ENCODE measurements at regions not wholly inside any gene's neighbourhood (a gene's known extent, or its start where the extent isn't known, plus 50 kb on each side); places are given as distances from the start of the nearest gene placed in this dataset.

- Mint-ChIP-seq H3K4me3 (no peak overlapping the region), H3K27ac (no peak overlapping the region), H3K36me3 (no peaks in the 10 kb centered on the region), H3K9me3 (no peaks in the 10 kb centered on the region), H3K4me1 (ENCODE audit: low read depth in 2 of 2) (no peaks in the 10 kb centered on the region), H3K27me3 (no peaks in the 10 kb centered on the region)
- no peak for DNase-seq (ENCODE audit: low spot score)
- ATAC-seq: no peak
Observed at GRCh38 chrX:113966791-113967190, 617.1 kb upstream of the HTR2C start.

GRCh38 chrX:113962343-113962742 is 621.5 kb upstream of the HTR2C start:
- DNase-seq (ENCODE audit: low spot score): no peak
- no peaks in the 10 kb centered on the region for H3K4me1 Mint-ChIP-seq (ENCODE audit: low read depth in 2 of 2)
- H3K27me3 Mint-ChIP-seq: no peaks in the 10 kb centered on the region
- no peaks in the 10 kb centered on the region for H3K9me3 Mint-ChIP-seq
- H3K27ac Mint-ChIP-seq: no peak overlapping the region
- H3K36me3 Mint-ChIP-seq: no peaks in the 10 kb centered on the region
- no peak for ATAC-seq
- H3K4me3 Mint-ChIP-seq: no peak overlapping the region

- DNase-seq (ENCODE audit: low spot score): no peak
- no peak for ATAC-seq
- Mint-ChIP-seq H3K27me3 (peaks cover 0 to 5% of the 10 kb centered on the region in 2 donors), H3K36me3 (no peaks in the 10 kb centered on the region), H3K4me1 (ENCODE audit: low read depth in 2 of 2) (no peaks in the 10 kb centered on the region), H3K4me3 (no peak overlapping the region), H3K9me3 (peaks cover 5% of the 10 kb centered on the region), H3K27ac (no peak overlapping the region)
Observed at GRCh38 chrX:113959912-113960626, 623.8 kb upstream of the HTR2C start.

DNA sequence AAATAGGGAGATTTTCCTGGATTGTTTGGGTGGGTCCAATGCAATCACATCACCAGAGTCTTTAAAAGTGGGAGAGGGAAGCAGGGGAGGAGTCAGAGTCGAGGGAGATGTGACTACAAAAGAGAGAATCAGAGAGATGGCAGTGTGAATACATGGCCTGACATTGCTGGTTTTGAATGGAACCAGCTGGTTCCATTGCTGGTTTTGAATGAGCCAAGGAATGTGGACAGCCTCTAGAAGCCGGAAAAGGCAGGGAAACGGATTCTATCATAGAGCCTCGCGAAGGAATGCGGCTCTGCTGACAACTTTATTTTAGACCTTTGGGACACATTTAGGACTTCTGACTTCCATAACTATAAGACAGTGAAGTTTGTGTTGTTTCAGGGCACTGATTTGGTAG is 627.0 kb upstream of the HTR2C start:
- no peak overlapping the region for H3K4me3 Mint-ChIP-seq
- peaks cover 5% of the 10 kb centered on the region for H3K9me3 Mint-ChIP-seq
- H3K27me3 Mint-ChIP-seq: peaks cover 0 to 5% of the 10 kb centered on the region in 2 donors
- DNase-seq (ENCODE audit: low spot score) (no peak), ATAC-seq (no peak)
- H3K27ac Mint-ChIP-seq: no peak overlapping the region
- no peaks in the 10 kb centered on the region for H3K4me1 Mint-ChIP-seq (ENCODE audit: low read depth in 2 of 2)
- no peaks in the 10 kb centered on the region for H3K36me3 Mint-ChIP-seq

- peaks cover 5% of the 10 kb centered on the region for H3K9me3 Mint-ChIP-seq
- DNase-seq (ENCODE audit: low spot score): no peak
- H3K4me1 Mint-ChIP-seq (ENCODE audit: low read depth in 2 of 2): no peaks in the 10 kb centered on the region
- no peak for ATAC-seq
- H3K4me3 Mint-ChIP-seq: no peak overlapping the region
- no peaks in the 10 kb centered on the region for H3K36me3 Mint-ChIP-seq
- H3K27me3 Mint-ChIP-seq: peaks cover 0 to 5% of the 10 kb centered on the region in 2 donors
- H3K27ac Mint-ChIP-seq: no peak overlapping the region
Observed at GRCh38 chrX:113954297-113954696, 629.6 kb upstream of the HTR2C start.

- H3K4me3 Mint-ChIP-seq: no peak overlapping the region
- no peak overlapping the region for H3K27ac Mint-ChIP-seq
- ATAC-seq (no peak), DNase-seq (ENCODE audit: low spot score) (no peak)
- no peaks in the 10 kb centered on the region for H3K9me3 Mint-ChIP-seq
- H3K36me3 Mint-ChIP-seq: no peaks in the 10 kb centered on the region
- H3K27me3 Mint-ChIP-seq: no peaks in the 10 kb centered on the region
- no peaks in the 10 kb centered on the region for H3K4me1 Mint-ChIP-seq (ENCODE audit: low read depth in 2 of 2)
Observed at GRCh38 chrX:113950081-113950678, 633.7 kb upstream of the HTR2C start.

GRCh38 chrX:113947548-113947947 is 636.3 kb upstream of the HTR2C start:
- Mint-ChIP-seq H3K4me1 (ENCODE audit: low read depth in 2 of 2) (no peaks in the 10 kb centered on the region), H3K27me3 (peaks cover 0 to 2% of the 10 kb centered on the region in 2 donors), H3K27ac (no peak overlapping the region), H3K36me3 (no peaks in the 10 kb centered on the region), H3K9me3 (no peaks in the 10 kb centered on the region), H3K4me3 (no peak overlapping the region)
- DNase-seq (ENCODE audit: low spot score) (no peak), ATAC-seq (no peak)

DNA sequence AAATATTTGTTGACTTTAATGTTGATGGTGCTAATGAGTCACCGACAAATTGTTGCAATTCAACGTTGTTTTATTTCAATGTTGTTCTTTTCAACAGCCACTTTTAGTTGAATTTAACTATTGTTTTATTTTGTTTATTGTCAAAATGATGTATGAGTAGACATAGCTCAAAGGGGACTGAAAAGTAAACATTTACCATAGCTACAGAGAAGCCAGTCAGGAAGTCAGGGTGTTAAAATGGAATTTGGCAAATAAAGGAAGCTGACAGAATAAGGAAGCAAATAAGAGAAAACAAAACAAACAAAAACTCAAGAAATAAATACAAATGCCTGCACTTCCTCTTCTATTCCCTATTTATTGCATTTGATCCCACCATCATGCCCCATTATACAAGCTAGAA is 648.4 kb upstream of the HTR2C start:
- no peak for DNase-seq (ENCODE audit: low spot score)
- no peak overlapping the region for H3K4me3 Mint-ChIP-seq
- H3K36me3 Mint-ChIP-seq: no peaks in the 10 kb centered on the region
- no peak overlapping the region for H3K27ac Mint-ChIP-seq
- H3K27me3 Mint-ChIP-seq: peaks cover 0 to 1% of the 10 kb centered on the region in 2 donors
- H3K4me1 Mint-ChIP-seq (ENCODE audit: low read depth in 2 of 2): no peaks in the 10 kb centered on the region
- no peak for ATAC-seq
- no peaks in the 10 kb centered on the region for H3K9me3 Mint-ChIP-seq

DNA sequence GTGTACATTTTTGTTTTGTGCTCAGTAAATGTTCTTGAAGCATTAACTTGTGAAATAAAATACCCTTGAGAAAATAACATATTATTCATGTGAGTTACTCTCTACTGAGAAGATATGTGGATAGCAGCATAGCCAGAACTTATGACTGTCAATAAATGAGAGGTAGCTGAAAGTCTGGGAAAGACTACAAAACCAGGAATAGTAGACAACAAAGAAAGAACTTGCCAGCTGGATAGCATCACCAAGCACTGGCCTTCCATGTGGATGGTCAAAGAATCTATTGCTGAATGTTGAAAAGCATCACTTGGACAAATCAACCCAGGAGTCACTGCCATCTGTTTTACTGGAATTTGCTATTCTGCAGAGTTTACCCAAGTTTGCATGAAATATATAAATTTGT is 650.0 kb upstream of the HTR2C start:
- no peaks in the 10 kb centered on the region for H3K9me3 Mint-ChIP-seq
- H3K27ac Mint-ChIP-seq: no peak overlapping the region
- H3K4me3 Mint-ChIP-seq: no peak overlapping the region
- no peaks in the 10 kb centered on the region for H3K36me3 Mint-ChIP-seq
- DNase-seq (ENCODE audit: low spot score) (no peak), ATAC-seq (no peak)
- peaks cover 0 to 2% of the 10 kb centered on the region in 2 donors for H3K27me3 Mint-ChIP-seq
- H3K4me1 Mint-ChIP-seq (ENCODE audit: low read depth in 2 of 2): no peaks in the 10 kb centered on the region

- no peak for ATAC-seq
- Mint-ChIP-seq H3K27ac (no peak overlapping the region), H3K4me1 (ENCODE audit: low read depth in 2 of 2) (no peaks in the 10 kb centered on the region), H3K36me3 (no peaks in the 10 kb centered on the region), H3K4me3 (no peak overlapping the region), H3K9me3 (peaks cover 3% of the 10 kb centered on the region), H3K27me3 (peaks cover 0 to 6% of the 10 kb centered on the region in 2 donors)
- DNase-seq (ENCODE audit: low spot score): no peak
Observed at GRCh38 chrX:113929004-113929403, 654.9 kb upstream of the HTR2C start.

- H3K27ac Mint-ChIP-seq: no peak overlapping the region
Observed at GRCh38 chrX:113920661-113921060, 663.2 kb upstream of the HTR2C start.

DNA sequence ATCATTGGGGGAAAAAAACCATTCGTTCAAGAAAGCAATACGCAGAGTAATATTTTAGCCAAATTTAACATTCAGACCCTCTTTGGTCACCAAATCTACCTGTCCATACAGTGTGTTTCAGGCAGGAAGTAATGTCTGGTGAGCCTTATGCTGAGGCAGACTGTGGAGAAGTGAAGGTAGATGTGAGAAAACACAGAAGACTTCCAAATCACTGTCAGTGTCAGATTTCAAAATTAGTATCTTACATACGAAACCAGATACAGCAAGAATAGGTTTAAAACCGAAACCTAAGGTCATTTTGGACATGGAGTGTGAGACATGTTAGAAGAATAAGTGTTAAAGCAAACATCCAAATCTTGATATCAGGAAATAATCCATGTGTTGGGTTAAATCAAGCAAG is 664.5 kb upstream of the HTR2C start:
- DNase-seq (ENCODE audit: low spot score) (no peak), ATAC-seq (no peak)
- no peaks in the 10 kb centered on the region for H3K4me1 Mint-ChIP-seq (ENCODE audit: low read depth in 2 of 2)
- H3K27me3 Mint-ChIP-seq: no peaks in the 10 kb centered on the region
- H3K9me3 Mint-ChIP-seq: no peaks in the 10 kb centered on the region
- no peak overlapping the region for H3K27ac Mint-ChIP-seq
- H3K36me3 Mint-ChIP-seq: no peaks in the 10 kb centered on the region
- no peak overlapping the region for H3K4me3 Mint-ChIP-seq

More at GRCh38 chrX:113920661-113921060, 663.2 kb upstream of the HTR2C start:
- Mint-ChIP-seq H3K4me3 (no peak overlapping the region), H3K9me3 (no peaks in the 10 kb centered on the region), H3K27me3 (no peaks in the 10 kb centered on the region), H3K4me1 (ENCODE audit: low read depth in 2 of 2) (no peaks in the 10 kb centered on the region), H3K36me3 (no peaks in the 10 kb centered on the region)
- no peak for ATAC-seq
- no peak for DNase-seq (ENCODE audit: low spot score)

GRCh38 chrX:113906168-113906567 is 677.7 kb upstream of the HTR2C start:
- Mint-ChIP-seq H3K27me3 (peaks cover 0 to 2% of the 10 kb centered on the region in 2 donors), H3K27ac (no peak overlapping the region), H3K36me3 (no peaks in the 10 kb centered on the region), H3K4me3 (no peak overlapping the region), H3K4me1 (ENCODE audit: low read depth in 2 of 2) (no peaks in the 10 kb centered on the region), H3K9me3 (no peaks in the 10 kb centered on the region)
- ATAC-seq (no peak), DNase-seq (ENCODE audit: low spot score) (no peak)

- Mint-ChIP-seq H3K27me3 (no peaks in the 10 kb centered on the region), H3K27ac (no peak overlapping the region), H3K4me3 (no peak overlapping the region), H3K36me3 (no peaks in the 10 kb centered on the region), H3K9me3 (no peaks in the 10 kb centered on the region), H3K4me1 (ENCODE audit: low read depth in 2 of 2) (no peaks in the 10 kb centered on the region)
- DNase-seq (ENCODE audit: low spot score): no peak
- no peak for ATAC-seq
Observed at GRCh38 chrX:113892891-113893290, 691.0 kb upstream of the HTR2C start.

DNA sequence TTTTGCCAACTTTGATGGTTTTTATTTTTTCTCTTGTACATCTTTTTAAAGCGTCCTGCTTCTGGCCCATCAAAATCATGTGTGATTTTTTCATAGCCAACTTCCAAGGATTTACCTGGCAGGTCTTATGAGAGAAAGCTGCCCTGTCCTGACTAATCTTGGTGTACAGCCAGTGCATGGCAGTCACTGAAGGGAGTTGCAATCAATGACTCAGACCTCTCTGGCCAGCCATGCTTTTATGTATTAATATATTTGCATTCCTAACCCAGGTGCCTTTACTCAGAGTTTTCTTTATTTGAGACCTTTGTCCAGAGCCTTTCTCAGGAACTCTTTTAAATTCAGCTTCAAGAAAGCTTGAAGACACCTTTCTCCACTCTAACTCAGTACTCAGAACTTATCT is 691.5 kb upstream of the HTR2C start:
- Mint-ChIP-seq H3K27ac (no peak overlapping the region), H3K9me3 (no peaks in the 10 kb centered on the region), H3K36me3 (no peaks in the 10 kb centered on the region), H3K27me3 (peaks cover 0 to 3% of the 10 kb centered on the region in 2 donors), H3K4me3 (no peak overlapping the region), H3K4me1 (ENCODE audit: low read depth in 2 of 2) (no peaks in the 10 kb centered on the region)
- DNase-seq (ENCODE audit: low spot score) (no peak), ATAC-seq (no peak)

Measured in natural killer cell treated with Interleukin-12 subunit alpha and Interleukin-12 subunit beta and Interleukin-15 and Interleukin-18, amount 100 ng/mL, for 72 hours (primary cell).